GM21576 (cell line): ENCODE measurements at regions not wholly inside any gene's neighbourhood (a gene's known extent, or its start where the extent isn't known, plus 50 kb on each side); places are given as distances from the start of the nearest gene placed in this dataset.
"Not testable (repeated sequence)": the region's sequence is repeated elsewhere in the genome, so short reads cannot be mapped to it uniquely, and the experiment has no call there.

Experiments used
- ATAC-seq: cut with Tn5 transposase; IDR thresholded peaks from one replicate; pipeline ENCODE4 v1.9.1; 2021; ENCODE audit warnings: mild to moderate bottlenecking, moderate library complexity; ENCODE audit not compliant: unreplicated experiment

- no peak for ATAC-seq
Observed at GRCh38 chr5:57398413-57399093, 84.1 kb downstream of the ACTBL2 start.

GRCh38 chr5:57396701-57397100, 85.9 kb downstream of the ACTBL2 start:
- no peak for ATAC-seq

GRCh38 chr5:57394421-57395210, 88.0 kb downstream of the ACTBL2 start:
- ATAC-seq = no peak

GRCh38 chr5:57386958-57387357, 95.7 kb downstream of the ACTBL2 start:
- ATAC-seq = no peak

- ATAC-seq = no peak
Observed at GRCh38 chr5:57383093-57383861, 99.3 kb downstream of the ACTBL2 start.

GRCh38 chr5:57382655-57383054, 100.0 kb downstream of the ACTBL2 start:
- no peak for ATAC-seq

- ATAC-seq = no peak
Observed at GRCh38 chr5:57370376-57370775, 112.2 kb downstream of the ACTBL2 start.

GRCh38 chr5:57368010-57368409, 114.6 kb downstream of the ACTBL2 start:
- no peak for ATAC-seq

- no peak for ATAC-seq
Observed at GRCh38 chr5:57366744-57367143, 115.9 kb downstream of the ACTBL2 start.

GRCh38 chr5:57362951-57363350, 119.7 kb downstream of the ACTBL2 start:
- no peak for ATAC-seq

- no peak for ATAC-seq
Observed at GRCh38 chr5:57360871-57361270, 121.7 kb downstream of the ACTBL2 start.

- no peak for ATAC-seq
Observed at GRCh38 chr5:57358796-57359592, 123.6 kb downstream of the ACTBL2 start.

GRCh38 chr5:57356850-57357249, 125.8 kb downstream of the ACTBL2 start:
- not testable (repeated sequence) for ATAC-seq

GRCh38 chr5:57349214-57349613, 133.4 kb downstream of the ACTBL2 start:
- no peak for ATAC-seq

GRCh38 chr5:57348376-57349140, 134.1 kb downstream of the ACTBL2 start:
- no peak for ATAC-seq

- ATAC-seq = no peak
Observed at GRCh38 chr5:57346328-57346727, 136.3 kb downstream of the ACTBL2 start.

- no peak for ATAC-seq
Observed at GRCh38 chr5:57341380-57341979, 141.1 kb downstream of the ACTBL2 start.

GRCh38 chr5:57340681-57341080, 141.9 kb downstream of the ACTBL2 start:
- no peak for ATAC-seq

- ATAC-seq = no peak
Observed at GRCh38 chr5:57339521-57339920, 143.1 kb downstream of the ACTBL2 start.

GRCh38 chr5:57338868-57339340, 143.7 kb downstream of the ACTBL2 start:
- ATAC-seq = no peak
